ENCODE measurements at regions not wholly inside any gene's neighbourhood (a gene's known extent, or its start where the extent isn't known, plus 50 kb on each side); places are given as distances from the start of the nearest gene placed in this dataset.

DNA sequence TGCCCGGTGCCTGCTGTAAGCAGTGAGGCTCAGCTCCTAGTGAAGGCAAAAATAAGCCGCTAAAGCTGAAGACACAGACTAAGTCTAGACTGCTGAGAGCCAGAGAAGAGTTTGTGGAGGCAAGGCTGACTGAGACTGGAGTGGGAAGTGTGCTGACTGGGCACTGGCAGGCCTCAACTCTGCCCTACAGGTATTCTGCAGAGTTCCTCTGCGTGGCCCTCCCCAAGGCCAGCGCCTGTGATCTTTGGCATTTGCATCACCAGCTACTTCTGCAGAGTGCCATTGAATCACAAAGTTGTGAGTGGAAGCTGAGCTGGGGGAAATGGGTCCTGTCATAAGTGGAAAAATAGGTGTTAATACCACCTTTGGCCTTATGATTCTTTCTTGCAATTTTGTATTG is 905.7 kb downstream of the PLA2G4A start:
- TF ChIP-seq, protein P1, sequence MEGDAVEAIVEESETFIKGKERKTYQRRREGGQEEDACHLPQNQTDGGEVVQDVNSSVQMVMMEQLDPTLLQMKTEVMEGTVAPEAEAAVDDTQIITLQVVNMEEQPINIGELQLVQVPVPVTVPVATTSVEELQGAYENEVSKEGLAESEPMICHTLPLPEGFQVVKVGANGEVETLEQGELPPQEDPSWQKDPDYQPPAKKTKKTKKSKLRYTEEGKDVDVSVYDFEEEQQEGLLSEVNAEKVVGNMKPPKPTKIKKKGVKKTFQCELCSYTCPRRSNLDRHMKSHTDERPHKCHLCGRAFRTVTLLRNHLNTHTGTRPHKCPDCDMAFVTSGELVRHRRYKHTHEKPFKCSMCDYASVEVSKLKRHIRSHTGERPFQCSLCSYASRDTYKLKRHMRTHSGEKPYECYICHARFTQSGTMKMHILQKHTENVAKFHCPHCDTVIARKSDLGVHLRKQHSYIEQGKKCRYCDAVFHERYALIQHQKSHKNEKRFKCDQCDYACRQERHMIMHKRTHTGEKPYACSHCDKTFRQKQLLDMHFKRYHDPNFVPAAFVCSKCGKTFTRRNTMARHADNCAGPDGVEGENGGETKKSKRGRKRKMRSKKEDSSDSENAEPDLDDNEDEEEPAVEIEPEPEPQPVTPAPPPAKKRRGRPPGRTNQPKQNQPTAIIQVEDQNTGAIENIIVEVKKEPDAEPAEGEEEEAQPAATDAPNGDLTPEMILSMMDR (conservative IDR thresholded peaks at IDR 0.05; ENCODE audit: low read length) = no peak
- TF ChIP-seq EZH2phosphoT487 (IDR thresholded peaks at IDR 0.05; ENCODE audit: borderline replicate concordance, low read depth, low read length) = no peak

Measured in OCI-LY7 (cell line).